NCI-H1048 (cell line): ENCODE measurements at regions not wholly inside any gene's neighbourhood (a gene's known extent, or its start where the extent isn't known, plus 50 kb on each side); places are given as distances from the start of the nearest gene placed in this dataset.
"Not testable (repeated sequence)": the region's sequence is repeated elsewhere in the genome, so short reads cannot be mapped to it uniquely, and the experiment has no call there.

Source experiments
- DNase-seq: peaks from one replicate; lab custom pipeline; 2025; lab: John Stamatoyannopoulos, UW

DNA sequence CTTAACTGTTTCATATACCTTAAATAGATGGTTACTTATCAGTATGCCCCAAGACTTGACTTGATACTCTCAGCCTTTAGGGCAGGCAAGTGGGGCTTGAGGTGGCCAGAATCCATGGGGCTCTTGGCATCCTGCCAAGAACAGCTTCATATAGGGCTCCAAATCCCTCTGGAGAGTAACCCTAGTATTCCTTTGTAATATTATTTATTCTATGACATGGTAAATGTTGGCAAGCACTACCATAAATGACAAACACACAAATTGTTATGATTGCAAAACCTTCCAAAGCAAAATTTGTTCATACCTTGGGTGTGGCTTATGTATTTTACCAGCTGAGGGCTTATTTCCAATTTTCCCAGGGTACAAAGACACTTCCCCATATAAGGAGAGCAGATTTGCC is 257.4 kb upstream of the TRPC7 start:
- no peak for DNase-seq

DNA sequence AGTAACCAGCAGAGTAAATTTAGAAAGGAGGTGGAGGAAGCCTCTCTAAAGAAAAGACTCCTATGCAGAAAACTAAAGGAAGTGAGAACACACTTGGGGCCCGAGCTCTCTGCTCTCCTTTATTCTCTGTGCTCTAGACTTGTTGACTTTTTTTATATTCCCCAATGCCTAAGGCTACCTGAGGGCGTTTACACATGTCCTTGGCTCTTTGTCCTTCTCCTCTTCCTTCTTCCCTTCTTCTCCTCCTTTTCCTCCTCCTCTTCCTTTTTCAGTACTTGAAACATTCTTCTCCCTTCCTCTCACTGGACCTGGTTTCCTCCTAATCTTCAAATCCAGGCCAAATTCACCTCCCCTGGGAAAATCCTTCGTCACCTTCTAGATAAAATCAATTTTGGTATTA is 256.4 kb upstream of the TRPC7 start:
- no peak for DNase-seq

DNA sequence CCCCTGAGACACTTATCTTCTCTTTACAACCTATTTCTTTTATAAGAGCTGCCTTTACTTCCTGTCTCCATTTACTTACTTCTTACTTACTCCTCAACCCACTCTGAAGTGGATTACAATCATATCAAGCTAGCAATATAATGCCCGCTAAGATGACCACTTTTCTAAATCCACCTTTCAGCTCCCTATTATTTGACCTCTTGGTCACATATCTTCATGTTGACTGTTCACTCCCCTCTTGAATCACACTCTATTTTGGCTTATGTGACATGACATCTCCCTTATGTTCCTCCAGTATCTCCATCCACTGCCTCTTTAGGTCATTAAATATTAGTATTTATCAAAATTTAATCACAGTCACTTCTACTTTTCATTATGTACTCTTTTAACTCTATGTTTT is 255.3 kb upstream of the TRPC7 start:
- no peak for DNase-seq

DNA sequence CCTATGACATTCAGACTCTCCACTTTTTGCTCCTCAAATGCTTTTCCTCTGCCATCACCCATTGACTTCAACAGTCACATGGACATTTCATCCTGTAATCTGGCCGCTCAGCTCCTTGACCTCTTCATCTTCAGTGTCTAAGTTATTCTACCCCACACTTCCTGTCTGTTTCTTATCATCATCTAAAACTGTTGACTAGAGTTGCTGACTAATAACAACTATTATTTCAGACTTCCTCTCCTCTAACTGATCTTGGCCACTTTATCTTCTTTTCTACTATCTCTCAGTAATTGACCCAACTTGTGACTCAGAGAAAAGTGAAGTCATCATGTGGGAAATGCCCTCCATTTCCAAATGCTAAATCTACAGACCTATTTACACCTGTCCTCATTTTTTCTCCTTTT is 254.7 kb upstream of the TRPC7 start:
- no peak for DNase-seq

DNA sequence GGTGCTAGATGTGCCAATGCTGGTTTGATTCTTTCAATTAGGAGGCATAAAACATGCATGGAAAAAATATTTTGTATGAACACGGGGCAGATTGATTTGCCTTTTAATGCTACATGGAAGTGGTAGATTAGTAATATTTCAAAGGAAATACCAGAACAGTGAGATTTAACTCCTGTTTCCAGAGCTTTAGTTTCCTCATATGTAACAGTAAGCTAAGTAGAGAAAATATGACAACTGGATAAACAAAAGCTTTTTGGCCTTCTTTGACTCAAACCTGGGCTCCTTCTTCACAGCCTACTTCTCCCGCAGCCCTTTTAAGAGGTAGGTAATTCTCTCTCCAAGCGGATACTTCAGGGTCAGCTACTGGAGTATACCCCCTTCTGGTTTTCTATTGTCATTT is 254.2 kb upstream of the TRPC7 start:
- DNase-seq: no peak

DNA sequence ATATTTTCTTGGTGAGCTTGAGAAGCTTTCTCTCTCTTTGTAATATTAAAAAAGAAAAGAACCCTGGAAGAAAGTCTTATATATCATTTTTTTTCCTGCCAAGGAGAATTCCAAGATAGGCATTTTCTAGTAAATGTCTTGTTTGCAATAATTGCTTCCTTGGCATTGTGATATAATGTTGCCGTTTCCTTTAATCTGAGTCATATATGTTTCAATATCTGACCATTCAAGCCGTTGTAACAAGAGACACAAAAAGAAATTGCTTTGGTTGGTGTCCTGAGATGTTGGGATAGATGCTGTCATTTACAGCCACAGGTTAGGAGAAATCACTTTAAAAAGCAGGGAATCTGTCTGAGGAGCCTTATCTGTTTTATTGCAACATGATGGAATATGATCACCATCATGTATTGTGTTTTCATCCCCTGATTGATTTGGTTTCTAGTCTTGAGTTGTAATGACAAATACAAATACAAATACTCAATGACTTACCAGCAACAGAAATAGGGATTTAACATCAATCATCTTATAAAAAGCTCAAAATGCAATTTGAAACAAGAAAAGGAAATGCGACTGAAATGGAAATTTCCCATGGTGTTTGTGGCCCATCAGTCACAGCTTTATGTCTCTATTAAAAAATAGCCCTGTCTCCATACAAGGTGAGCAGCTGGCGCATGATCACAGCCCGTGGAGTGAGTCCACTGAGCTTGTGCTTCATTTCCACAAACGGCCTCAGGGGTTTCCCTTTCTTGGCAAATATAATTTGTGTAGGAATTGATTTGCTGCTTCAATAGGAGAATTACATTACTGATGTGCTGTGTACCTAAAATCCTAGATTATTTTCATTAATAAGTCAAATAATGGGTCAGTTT is 250.1 kb upstream of the TRPC7 start:
- DNase-seq: no peak

DNA sequence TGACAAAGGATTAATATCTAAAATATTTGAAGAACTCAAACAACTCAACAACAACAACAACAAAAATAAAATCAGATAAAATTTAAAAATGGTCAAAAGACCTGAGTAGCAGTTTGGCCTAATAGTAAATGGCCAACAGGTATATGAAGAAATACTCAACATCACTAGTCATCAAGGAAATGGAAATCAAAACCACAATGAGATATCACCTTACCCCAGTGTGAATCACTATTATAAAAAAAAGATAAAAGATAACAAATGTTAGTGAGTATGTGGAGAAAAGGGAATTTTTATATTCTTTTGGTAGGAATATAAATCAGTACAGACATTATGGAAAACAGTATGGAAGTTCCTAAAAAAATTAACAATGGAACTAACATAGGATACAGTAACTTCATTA is 247.9 kb upstream of the TRPC7 start:
- DNase-seq: no peak

DNA sequence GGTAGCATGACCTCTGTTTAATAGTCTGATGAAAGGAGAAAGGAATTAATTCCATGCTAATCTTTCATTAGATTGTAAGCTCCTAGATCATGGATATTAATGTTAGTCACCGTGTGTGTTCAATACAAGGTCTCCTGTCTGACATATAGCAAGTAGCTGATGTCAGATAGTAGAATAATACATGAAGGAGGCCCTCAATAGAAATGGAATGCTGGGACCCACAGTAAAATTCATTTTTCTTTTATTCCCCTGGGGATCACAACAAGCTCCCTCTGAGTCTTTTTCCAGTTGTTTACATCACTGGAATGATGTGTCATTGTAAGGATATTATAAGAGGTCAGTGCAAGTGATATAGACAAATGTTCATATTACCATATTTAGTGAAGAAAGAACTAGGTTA is 240.3 kb upstream of the TRPC7 start:
- DNase-seq: no peak

DNA sequence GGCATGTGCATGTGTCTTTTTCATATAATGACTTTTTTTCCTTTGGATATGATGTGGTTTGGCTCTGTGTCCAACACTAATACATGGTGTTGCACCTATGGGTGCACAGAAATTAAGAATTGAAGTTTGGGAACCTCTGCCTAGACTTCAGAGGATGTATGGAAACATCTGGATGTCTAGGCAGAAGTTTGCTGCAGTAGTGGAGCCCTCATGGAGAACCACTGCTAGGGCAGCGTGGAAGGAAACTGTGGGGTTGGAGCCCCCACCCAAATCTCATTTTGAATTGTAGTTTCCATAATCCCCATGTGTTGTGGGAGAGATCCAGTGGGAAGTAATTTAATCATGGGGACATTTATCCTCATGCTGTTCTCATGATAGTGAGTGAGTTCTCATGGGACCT is 235.0 kb upstream of the TRPC7 start:
- no peak for DNase-seq

DNA sequence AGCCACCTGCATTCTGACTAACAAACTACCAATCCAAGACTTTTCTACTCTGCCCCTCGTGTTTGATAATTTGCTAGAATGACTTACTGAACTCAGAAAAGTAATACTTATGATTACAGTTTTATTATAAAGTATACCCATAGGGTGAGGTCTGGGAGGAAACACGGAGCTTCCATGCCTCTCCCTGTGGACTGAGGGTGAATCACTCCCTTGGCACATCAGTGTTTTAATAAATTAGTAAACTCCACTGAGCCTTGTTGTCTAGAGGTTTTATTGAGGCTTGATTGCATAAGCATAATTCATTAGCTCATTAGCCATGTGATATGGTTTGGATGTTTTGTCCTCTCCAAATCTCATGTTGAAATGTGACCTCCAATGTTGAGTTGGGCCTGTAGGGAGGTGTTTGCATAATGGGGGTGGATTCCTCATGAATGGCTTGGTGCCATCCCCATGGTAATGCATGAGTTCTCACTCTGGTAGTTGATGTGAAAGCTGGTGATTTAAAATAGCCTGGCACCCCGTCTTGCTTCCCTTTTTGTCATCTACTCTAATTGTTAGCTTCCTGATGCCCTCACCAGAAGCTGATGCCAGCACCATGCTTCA is 233.6 kb upstream of the TRPC7 start:
- DNase-seq: no peak

DNA sequence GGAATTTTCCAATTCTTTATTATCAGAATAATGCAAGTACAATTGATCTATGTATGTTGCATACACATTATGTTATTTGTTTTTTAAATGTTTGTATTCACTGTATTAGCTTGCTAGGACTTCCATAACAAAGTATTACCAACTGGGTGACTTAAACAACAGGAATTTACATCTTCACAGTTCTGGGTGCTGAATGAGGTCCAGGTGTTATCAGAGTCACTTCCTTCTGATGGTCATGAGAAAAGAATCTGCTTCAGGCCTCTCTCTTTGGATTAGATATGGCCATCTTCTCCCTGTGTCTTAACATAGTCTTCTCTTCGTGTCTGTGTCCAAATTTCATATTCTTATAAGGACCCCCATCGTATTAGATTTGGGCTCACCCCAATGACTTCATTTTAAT is 229.1 kb upstream of the TRPC7 start:
- no peak for DNase-seq

DNA sequence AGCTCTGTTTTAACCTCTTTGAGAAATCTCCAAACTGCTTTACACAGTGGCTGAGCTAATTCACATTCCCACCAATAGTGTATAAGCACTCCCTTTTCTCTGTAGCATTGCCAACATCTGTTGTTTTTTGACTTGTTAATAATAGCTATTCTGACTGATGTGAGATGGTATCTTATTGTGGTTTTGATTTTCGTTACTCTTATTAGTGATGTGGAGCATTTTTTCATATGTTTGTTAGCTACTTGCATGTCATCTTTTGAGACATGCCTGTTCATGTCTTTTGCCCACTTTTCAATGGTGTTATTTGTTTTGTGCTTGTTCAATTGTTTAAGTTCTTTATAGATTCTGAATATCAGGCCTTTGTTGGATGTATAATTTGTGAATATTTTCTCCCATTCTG is 225.2 kb upstream of the TRPC7 start:
- DNase-seq: no peak

DNA sequence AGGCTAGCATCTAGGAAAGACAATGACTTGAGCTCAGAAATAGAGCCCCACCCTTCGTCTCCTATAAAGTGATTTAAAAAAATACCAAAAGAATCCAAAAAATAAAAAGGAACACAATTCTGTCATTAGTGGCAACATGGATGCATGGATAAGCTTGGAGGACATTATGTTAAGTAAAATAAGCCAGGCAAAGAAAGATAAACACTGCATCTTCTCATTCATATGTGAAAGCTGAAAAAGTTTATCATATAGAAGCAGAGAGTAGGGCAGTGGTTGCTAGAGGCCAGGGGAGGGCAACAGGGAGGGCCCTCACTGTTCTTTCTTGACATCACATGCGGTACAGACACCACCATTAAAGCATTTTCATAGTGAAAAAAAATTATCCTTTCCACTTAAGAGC is 220.9 kb upstream of the TRPC7 start:
- no peak for DNase-seq

DNA sequence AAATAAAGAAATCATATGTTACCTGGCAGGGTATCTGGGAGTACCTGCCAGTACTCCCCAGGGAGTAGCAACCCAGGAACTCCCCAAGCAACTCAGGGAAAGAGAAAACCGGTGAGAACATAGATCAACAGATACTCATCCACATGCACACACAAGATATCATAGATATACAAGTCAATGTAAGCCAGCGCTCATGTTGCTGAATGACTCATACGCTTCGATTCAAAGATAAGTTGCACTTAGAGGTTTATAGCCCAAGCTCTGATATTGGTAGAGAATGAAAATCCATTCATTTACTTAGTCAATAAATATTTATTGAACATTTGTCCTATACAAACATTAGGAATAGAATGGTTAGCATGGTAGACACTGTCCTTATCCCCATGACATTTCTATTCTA is 219.1 kb upstream of the TRPC7 start:
- DNase-seq: no peak

DNA sequence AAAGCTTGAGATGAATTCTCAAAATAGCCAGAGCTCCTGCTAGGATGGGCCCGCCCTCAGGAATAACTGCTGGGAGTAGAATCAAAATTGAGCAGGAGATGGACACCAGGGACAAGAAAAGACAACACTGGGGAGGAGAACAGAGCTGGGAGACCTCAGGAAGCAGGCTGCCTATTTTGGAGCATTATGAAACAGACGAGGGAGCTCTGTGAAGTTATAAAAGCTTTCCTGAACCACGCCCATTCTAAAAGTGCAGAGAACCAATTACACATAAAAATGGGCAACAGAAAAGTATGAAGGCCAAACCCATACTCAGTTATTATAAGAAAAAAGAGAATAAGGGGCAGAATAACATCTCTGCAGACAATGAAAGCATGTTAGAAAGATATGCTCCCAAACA is 213.9 kb upstream of the TRPC7 start:
- no peak for DNase-seq

DNA sequence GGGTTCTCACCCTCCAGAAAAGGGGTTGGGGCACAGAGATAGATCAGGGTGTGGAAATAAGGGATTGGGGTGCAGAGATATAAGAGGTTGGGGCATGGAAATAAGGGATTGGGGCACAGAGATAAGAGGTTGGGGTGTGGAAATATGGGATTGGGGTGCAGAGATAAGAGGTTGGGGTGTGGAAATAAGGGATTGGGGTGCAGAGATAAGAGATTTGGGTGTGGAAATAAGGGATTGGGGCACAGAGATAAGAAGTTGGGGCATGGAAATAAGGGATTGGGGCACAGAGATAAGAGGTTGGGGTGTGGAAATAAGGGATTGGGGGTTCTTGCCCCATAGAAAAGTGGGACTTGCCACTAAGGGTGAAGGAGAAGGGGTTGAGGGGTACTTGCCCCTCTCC is 204.5 kb upstream of the TRPC7 start:
- DNase-seq: not testable (repeated sequence)

DNA sequence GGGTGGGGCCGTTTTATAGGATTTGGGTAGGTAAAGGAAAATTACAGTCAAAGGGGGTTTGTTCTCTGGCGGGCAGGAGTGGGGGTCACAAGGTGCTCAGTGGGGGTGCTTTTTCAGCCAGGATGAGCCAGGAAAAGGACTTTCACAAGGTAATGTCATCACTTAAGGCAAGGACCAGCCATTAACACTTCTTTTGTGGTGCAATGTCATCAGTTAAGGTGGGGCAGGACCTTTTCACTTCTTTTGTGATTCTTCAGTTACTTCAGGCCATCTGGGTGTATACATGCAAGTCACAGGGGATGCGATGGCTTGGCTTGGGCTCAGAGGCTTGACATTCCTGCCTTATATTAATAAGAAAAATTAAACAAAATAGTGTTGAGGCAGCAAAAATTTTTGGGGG is 200.1 kb upstream of the TRPC7 start:
- DNase-seq: not testable (repeated sequence)

DNA sequence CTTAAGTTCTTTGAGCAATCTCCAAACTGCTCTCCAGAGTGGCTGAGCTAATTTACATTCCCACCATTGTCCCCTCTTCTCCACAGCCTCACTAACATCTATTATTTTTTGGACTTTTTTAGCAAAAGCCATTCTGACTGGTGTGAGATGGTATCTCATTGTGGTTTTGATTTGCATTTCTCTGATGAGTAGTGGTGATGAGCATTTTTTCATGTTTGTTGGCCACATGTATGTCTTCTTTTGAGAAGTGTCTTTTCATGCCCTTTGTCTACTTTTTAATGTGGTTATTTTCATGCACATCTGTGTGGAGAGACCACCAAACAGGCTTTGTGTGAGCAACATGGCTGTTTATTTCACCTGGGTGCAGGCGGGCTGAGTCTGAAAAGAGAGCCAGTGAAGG is 199.7 kb upstream of the TRPC7 start:
- not testable (repeated sequence) for DNase-seq

DNA sequence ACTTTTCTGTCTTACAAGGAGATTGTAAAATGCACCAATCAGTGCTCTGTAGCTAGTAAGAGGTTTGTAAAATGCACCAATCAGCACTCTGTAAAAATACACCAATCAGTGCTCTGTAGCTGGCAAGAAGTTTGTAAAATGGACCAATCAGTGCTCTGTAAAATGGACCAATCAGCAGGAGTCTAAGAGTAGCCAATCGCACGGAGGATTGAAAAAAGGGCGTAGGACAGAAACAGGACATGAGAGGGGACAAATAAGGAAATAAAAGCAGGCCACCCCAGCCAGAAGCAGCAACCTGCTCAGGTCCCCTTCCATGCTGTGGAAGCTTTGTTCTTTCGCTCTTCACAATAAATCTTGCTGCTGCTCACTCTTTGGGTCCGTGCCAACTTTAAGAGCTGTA is 199.1 kb upstream of the TRPC7 start:
- not testable (repeated sequence) for DNase-seq

DNA sequence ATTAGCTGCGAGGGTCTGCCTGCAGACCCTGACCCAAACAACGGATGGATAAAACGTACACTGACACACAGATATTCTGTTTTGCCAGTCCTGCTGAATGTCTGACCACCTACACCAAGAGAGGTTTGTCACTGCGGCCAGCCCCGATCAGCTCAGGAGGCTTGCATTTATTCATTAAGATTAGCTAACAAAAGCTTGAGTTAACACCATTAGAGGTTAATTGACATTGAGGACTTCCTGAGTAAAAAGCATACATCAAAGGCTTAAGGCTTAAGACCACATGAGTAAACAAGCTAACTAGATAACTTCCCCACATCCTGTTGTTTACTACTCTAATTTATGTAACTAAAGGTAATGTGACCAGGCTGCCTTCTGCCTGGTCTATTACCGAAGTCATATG is 198.1 kb upstream of the TRPC7 start:
- no peak for DNase-seq

DNA sequence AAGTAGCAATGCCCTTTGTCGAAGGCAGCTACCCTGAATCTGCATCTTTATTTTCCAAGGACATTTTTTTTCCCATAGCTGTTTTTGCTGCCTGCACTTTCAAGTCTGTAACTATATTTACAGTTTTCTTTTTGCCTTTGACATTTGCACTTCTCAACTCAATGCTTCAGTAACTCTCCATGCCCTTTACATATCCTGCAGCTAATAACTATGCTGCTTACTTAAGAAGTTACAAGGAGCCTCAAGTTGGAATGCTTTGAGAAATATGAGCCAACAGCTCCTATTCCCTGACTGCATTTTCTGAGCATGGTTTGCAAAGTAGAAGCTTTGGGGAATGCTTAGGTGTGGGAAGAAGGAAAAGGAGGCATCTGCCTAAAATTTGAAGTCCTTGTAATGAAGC is 194.8 kb upstream of the TRPC7 start:
- no peak for DNase-seq

DNA sequence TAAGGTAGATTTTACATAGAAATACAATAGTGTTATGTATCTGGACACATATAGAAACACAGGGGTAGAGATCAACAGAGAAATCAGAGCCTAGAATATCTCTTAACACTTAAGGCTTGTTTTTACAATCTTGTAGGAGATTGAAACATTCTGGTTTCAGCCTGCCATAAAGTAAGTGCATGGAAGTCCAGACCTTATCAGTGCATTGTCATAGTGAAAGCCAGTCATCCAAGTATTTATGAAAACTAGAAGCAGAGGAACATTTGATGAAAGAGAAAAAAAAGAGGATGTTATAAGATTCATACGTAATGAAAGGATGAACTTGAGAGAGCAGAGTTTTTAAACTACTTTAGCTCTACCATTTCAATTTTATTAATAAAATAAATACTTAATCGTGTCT is 194.3 kb upstream of the TRPC7 start:
- DNase-seq: no peak

DNA sequence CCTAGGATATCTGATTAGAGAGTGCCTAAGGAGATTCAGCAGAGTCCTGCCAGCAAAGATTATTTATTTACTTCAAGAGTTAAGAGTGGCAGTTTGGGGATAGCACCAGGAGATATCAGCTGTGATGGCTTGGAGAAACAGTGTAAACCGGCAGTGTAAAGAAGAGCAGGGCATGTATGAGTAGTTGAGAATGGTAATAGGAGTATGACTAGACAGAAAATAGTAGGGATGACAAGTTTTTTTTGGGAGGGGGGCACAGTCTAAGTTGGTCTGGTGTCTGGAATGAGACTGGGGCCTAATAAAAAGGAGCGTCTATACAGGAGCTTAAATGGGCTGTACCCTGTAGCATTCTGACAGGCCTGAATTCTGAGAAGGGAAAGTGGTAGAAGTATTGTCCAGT is 181.8 kb upstream of the TRPC7 start:
- DNase-seq: not testable (repeated sequence)

DNA sequence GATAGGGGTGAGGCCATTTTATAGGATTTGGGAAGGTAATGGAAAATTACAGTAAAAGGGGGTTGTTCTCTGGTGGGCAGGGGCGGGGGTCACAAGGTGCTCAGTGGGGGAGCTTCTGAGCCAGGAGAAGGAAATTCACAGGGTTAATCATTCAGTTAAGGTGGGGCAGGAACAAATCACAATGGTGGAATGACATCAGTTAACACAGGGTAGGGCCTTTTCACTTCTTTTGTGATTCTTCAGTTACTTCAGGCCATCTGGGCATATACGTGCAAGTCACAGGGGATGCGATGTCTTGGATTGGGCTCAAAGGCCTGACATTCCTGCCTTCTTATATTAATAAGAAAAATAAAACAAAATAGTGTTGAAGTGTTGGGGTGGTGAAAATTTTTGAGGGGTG is 181.1 kb upstream of the TRPC7 start:
- not testable (repeated sequence) for DNase-seq
